GM18507 (cell line): ENCODE measurements at regions not wholly inside any gene's neighbourhood (a gene's known extent, or its start where the extent isn't known, plus 50 kb on each side); places are given as distances from the start of the nearest gene placed in this dataset.
A peak's percentile ranks its signal among the peaks of the same experiment; 100 is the strongest.

ENCODE experiments used
- DNase-seq: peaks from one replicate; pipeline ENCODE4 v3.0.0; 2011; ENCODE audit warnings: low read depth; ENCODE audit not compliant: insufficient read length; ENCODE audit errors: extremely low spot score
- FAIRE-seq: peaks from 2 replicates; lab custom pipeline; 2011; peaks lifted over from hg19 to GRCh38; lab: Jason Lieb, UNC

DNA sequence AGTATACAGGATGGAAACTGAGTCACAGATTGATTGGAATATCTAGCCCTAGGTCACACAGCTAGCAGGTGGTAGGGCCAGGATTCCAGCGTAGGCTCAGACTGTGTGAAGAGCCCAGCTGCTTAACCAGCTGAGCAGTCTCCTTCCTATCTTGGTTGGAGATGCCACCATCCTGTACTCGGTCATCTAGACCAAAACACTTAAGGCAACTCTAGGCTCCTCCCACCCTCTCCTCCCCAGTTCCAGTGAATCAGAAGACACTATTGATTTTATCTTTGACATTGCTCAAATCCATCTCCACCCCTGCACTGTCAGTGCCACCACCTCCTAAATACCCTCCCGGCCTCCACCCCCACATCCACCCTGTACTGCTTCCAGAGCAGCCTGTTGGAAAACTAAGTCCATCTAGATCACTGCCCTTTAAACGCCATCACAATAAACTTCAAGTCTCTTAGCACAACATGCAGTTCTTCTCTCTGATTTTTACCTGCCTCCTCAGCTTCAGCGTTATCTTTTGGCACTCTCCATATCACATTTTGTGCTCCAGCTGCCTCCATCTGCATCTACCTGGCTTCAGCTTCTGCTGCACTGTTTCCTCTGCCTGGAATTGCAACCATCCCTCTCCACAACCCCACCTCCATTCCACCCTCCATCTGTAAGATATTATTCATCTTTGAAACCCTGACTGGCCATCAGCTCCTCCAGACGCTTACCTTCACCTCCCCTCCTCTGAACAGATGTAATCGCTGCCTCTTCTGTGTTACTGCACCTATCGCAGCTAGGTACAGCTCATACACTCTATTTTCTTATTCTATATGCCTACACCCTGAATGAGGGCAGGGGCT lies 86.8 kb upstream of the ACP3 start:
- FAIRE-seq: no peak
- DNase-seq: no peak

DNA sequence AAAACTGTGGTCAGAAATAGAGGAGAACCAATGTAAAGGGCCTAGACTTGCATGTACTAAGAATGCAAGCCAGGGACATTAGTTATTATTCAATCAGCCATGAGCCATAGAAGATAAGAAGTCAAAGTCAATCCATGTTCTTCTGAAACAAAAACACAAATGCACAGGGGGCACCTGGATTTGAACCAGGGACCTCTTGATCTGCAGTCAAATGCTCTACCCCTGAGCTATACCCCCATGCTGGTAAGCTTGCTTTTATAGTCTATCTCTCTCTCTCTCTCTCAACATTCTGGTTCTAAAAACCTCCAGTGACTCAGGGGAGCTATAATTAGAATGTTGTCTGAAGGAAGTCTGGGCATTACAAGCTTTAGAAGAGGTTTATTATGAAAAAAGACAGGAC lies 85.6 kb upstream of the ACP3 start:
- DNase-seq (no peak), FAIRE-seq (no peak)

DNA sequence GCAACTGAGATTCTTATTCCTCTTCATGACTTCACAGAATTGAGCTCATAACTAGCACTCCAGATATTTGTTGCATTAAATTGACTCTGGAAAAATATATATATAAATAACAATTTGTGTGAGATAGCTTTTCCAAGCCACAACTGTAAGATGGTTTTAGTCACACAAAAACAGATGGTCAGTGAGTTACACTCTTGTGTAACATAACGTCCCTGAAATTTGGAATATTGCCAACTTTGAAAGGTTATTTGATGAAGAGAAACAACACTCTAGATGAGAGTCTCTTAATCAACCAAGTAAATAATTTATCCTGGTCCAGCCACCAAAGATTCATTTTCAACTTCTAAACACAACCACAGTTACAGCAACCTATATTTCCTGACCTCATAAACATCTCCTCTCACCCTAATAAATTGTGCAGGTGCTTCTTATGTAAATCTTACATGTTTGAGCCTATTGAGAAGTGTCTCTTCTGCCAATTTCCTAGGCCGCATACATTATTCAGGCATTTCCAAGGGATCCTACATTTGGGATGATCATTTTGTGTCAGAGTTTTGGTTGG lies 84.9 kb upstream of the ACP3 start:
- FAIRE-seq (peak; percentile 64), DNase-seq (no peak)

DNA sequence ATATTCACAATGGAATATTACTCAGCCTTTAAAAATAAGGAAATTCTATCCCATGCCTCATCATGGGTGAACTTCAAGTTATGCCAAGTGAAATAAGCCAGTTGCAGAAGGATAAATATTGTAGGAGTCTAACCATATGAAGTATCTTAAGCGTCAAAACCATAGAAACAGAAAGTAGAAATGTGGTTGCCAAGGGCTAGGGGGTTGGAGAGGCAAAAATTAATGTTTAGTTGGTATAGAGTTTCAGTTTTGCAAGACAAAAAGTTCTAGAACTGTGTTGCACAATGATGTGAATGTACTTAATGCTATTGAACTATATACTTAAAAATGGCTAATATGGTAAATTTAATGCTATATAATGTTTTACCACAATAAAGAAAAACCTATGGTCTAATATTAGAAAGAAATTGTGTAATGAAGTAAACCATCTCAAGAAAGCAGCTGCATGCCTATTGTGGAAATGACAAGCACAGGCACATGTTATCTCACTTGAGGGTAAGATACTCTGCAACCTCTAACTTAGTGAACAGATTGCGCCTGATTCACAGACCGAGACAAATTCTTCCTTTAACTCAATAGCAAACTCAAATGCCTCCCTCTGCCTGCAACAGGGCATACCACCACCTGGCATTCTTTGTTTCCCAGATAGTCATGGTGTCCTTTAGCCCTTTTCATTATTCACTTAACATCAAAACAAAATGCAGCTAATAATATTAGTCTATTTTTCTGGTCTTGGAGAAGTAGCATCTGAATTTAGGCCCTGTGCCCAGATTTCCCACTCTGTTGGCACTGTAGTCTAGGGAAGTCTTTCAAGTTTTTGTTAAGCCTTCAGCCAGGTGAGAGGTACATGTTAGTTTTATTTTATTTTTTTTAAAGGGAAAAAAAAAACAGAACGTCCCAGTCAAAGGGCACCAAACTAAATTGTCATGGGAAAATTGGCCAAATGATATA lies 80.2 kb upstream of the ACP3 start:
- DNase-seq (no peak), FAIRE-seq (peak; percentile 76)

DNA sequence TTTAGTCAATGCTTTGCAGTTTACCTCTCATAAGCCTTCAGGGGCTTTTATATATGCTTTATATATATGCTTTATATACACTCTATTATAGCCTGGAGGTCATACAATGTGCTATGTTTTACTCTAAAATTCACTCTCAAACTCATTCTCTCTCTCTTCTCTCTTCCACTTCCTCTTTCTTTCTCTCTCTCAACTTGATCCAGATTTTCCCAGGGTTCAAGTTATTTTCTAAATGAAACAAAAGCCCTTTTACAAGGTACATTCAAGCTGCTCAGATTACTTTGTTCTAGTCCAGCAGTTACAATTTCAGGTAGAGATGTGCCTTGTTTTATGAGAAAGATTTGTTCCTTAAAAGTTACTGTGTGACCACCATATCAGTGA lies 79.6 kb upstream of the ACP3 start:
- no peak for DNase-seq
- no peak for FAIRE-seq

DNA sequence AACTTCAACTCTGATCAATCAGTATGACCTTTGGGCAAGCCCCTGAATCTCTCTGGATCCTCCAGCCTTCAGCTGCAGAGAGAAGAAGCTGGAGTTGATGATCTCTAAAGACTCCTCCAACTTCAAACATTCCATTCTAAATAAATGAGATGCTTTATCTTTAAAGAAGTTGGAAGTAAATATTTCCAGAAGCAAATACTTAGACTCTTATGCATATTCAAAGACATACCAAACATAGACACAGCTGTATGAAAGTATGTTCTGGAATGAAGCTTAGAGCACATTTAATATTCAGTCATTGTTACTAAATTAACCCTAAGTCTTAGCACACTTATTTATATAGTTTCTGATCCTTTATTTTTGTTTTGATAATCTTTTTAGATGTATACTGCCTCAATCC lies 77.6 kb upstream of the ACP3 start:
- DNase-seq (no peak), FAIRE-seq (no peak)

DNA sequence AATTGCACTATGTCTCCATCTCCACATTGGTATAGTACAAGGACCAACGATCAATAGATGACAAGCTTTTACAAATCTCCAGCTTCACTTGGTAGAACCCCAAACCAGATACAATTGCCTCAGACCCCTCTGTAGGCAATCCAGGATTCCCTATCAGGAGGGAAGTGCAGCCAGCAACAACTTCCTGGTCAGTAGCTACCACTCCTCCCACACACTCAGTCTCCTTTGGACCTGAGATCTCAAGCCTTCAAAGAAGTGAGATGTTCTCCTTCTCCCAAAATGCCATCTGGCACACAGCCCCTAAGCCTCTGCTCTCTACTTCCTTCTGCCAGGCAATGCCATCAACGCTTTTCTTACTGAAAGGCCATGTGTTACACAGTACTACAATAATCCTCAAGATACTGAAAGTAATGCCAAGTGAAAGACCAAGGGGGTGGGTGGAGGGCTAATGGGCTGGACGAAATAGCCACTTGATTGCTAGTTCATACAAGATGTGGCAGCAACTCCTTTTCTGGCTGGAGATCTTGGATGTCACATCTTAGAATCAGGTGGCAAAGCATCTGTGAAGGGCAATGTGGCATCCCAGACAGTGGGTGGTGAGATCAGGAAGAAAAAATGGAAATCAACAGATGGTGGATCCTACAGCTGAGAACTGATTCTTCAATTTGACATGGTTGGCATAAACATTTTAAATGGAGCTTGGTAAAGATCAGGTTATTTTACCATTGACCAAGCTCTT lies 75.3 kb upstream of the ACP3 start:
- DNase-seq (no peak), FAIRE-seq (no peak)

DNA sequence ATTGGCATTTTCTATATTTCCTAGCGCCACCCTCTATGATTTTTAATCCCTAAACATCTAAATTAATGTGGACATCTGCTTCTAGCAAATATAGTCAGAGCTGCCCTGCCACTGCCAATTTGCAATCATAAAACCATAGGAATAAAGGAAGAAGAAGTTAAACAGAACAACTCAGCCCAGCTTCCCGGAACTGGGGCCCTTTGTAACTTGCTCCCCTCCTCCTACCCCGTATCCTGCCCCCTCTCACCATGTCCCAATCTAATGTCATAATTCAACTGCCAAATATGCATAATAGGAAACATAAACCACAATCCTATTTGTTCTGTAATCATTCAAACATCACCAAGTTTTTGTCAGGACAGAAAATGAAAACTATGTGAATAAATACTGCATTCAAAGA lies 74.4 kb upstream of the ACP3 start:
- FAIRE-seq (no peak), DNase-seq (no peak)

DNA sequence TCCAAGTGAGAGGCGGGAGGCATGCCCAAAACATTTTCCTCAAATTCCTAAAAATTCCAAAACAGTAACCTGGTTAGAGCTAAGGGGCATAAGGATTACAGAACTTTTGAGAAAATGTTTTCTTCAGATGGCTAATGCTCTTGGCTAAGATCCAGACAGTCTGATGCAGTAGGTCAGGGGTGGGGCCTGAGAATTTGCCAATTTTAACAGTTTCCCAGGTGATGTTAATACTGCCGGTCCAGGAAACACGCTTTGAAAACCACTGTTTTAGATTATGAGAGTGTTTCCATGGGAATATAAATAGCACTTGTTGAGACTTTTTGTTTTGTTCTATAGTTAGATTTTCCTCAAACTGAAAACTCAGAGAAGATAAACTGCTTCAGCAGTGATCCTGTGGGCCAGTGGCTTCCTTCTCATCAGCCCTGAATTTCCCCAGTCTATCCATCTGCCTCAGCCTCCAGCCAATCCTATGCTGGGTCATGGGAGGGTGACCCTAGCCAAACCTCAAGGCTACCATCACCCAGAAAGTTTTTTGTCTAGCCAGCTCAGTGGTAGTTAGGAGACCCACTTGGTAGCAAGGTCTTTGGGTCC lies 71.6 kb upstream of the ACP3 start:
- DNase-seq (no peak), FAIRE-seq (no peak)

DNA sequence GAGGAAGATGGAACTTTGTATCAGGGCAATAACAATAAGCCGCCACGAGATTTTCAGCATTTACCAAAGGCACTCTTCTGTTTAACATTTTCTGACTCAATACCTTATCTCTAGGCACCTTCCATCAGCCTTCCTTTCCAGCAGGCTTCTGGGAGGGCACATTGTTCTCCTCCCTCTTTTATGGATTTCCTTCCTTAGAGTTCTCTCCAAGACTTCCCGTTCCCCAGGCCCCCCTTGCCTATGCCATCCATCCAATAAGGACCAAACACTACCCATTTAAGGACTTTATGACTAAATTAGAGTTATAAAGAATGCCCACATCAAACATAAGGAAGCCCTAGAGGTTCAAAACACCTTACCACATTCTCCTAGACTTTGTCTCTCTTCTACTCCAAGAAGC lies 71.0 kb upstream of the ACP3 start:
- DNase-seq: no peak
- no peak for FAIRE-seq

DNA sequence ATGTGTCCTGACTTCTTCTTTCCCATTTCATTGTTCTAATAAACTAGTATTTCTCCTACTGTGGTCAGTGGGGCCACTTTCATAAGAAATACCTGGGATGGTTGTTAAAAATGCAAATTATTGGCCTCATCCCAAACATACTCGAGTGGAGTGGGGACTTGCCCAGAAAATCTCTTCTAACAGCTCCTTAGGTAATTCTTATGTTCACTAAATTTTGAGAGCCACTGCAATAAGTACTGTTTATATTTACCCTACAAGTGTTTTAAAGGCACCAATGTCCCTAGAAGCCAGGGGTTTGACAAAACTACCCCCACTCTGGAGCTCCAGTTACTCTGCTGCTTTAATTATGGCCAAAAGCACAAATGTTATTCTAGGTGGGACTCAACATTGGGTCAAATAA lies 70.0 kb upstream of the ACP3 start:
- no peak for DNase-seq
- FAIRE-seq: no peak

DNA sequence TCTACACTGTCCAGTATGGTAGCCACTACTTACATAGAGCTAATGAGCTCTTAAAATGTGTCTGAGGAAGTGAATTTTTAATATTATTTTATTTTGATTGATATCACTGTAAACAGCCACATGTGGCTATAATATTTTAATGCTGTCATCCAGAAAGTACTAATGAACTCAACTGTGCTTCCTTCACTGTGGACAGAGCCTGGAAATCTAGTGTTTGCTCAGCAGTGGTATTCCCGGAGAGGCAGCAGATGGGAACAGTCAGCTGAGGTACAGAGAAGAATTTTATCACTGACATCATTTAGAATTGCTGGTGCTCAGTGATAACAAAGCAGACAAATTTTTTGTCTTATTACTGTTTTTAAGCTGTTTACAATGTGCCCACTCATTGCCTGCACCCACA lies 68.7 kb upstream of the ACP3 start:
- no peak for FAIRE-seq
- no peak for DNase-seq

DNA sequence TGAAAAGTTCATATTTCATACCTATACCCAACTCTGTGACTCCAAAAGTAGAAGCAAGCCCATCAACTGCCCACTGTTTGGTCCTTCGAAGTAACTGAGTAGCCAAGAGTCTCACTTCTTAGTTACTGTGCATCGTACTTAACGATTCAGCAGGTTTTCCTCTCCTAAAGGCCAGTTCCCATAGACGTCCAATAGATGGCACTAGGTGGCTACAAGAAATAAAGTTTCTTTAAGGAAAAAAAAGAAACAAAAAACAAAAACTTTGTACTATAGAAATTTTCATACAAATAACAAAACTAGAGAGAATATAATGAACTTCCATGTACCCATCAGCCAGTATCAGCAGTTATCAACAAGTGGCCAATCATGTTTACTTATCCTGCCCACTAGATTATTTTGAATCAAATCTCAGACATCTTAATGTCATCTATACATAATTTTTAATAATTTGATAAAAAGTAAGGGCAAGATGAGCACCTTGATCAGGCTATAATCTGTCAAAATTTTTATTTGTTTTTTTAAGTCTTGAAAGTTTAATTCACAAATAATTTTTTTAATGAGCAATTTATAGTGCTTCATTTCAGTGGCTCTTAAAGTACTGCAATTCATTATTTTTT lies 63.8 kb upstream of the ACP3 start:
- DNase-seq (peak; percentile 9), FAIRE-seq (peak; percentile 85)

DNA sequence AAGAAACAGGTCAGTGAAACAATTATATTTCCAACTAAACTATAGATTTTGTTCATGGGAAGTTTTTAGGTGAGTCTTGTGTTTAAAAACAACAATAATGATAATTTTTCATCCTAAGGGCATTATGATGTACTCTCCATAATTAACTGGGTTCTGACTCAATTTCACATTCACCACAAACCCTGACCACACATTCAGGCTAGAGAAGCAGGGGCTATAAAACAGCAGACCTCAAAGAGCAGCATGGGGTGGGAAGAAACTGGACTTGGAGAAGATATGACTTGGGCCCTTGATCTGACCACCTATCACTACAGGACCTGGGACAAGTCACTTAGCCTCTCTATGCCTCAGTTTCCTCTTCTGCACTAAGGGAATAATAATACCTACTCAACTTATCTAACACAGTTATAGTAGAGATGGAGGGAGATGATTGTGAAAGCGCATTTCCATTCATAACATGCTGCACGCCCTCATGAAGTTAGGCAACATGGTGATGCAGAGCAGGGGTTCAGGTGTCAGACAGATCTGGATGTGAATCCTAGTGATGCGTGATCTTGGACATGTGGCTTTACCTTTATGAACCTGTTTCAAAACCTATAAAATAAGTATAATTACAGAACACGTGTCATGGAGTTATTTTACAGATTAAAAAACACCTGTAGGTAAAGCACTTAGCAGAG lies 63.0 kb upstream of the ACP3 start:
- no peak for DNase-seq
- no peak for FAIRE-seq

DNA sequence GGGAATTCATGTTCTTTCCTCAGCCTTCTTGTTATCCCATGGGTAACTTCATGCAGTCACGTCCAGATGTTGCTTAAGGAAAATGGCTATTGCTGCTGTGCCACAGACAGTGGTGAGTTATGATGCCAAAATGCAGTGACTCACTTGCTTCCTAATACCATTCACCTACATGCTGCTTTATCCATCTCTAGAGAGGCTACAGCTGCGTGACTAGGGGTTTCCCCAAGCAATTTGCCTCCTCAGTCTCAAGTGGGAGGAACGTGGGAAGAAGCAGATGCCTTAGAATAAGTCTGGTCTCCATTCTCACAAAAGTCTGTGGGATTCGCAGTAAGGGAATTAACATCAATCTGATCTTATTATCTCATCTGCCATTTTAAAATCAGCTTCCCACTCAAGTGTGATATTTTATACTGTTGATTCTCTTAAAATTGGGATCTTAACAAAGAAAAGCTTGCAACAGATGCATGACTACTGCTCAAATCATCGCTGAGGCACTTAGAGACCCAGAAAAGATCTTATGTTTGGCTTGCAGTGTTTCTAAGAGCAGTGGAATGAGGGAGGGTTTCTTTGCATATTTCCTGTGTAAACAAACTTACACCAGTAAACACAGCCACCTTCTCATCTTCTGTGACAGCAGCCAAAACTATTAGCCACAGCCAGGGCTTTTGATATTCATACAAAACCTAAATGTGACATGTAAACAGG lies 62.0 kb upstream of the ACP3 start:
- FAIRE-seq (no peak), DNase-seq (no peak)

DNA sequence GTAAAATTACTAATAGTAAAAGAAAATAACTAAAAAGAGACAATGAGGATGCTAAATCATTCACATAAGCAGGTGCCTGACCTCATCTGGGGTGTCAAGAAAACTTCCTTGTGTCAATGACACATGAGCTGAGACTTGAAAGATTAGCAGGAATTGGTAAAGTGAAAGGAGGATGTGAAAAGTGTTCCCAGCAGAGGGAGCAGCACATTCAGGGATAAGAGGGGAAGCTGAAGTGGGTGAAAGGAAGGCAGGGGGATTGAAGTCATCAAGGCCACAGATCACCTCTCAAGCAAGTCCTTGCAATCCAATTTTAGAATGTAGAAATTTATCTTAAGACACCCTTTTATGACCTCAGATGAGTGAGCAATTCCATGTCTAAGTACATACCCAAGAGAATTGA lies 60.2 kb upstream of the ACP3 start:
- DNase-seq: no peak
- FAIRE-seq: no peak

DNA sequence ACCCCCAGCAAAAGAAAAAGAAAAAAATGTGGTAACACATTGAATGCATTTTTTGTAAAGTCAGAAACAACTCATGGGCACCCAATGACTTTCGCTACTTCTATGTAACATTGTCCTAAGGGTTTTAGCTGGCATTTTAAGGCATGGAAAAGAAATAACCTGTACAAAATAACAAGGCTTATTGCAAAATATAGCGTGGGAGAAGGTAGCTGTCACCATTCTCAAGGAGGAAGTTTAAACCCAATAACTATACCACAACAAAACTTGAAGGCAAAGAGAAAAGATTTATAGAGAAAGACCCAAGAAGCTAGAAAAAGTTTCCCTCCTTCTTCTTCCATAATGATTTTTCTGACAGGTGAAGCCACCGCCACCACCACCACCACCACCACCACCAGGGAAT lies 55.7 kb upstream of the ACP3 start:
- no peak for FAIRE-seq

DNA sequence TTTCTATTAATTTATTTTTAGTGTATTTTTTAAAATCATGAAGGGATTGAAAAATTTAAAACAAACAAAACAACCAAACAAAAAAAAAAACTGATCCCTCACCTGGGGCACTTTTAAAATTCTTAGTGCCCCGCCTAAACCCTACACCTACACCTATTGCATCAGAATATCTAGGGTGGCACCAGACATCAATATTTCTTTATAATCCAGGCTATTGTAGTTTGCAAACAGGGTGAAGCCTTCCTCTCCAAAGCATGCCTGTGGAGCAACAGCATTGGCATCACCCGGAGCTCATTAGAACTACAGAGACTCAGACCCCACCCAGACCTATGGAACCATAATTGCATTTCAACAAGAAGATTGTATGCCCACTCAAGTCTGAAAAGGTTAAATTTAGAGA lies 54.9 kb upstream of the ACP3 start:
- no peak for DNase-seq
- FAIRE-seq: no peak

More for the DNA sequence above, 55.7 kb upstream of the ACP3 start:
- no peak for DNase-seq
